IMR-90 (cell line): ENCODE measurements at regions not wholly inside any gene's neighbourhood (a gene's known extent, or its start where the extent isn't known, plus 50 kb on each side); places are given as distances from the start of the nearest gene placed in this dataset.
"Not testable (repeated sequence)": the region's sequence is repeated elsewhere in the genome, so short reads cannot be mapped to it uniquely, and the experiment has no call there.

ENCODE experiments used
- BHLHE40 ChIP-seq: fragments of 150-350 bp; IDR thresholded peaks from 2 replicates; pipeline ENCODE4 v1.6.1; 2016; ENCODE audit warnings: mild to moderate bottlenecking, low read depth, low read length
- CEBPB ChIP-seq: IDR thresholded peaks from 2 replicates; pipeline ENCODE4 v1.6.1; 2012; ENCODE audit warnings: low read depth, low read length, improper control_type of control experiment
- CHD1 ChIP-seq: IDR thresholded peaks from 2 replicates; pipeline ENCODE4 v1.6.1; 2012; ENCODE audit warnings: low read depth, low read length, improper control_type of control experiment
- CTCF ChIP-seq: conservative IDR thresholded peaks from 2 replicates; pipeline ENCODE4 v1.5.1; 2012; ENCODE audit warnings: mild to moderate bottlenecking, low read depth, low read length, improper control_type of control experiment
- FOS ChIP-seq: fragments of 150-350 bp; IDR thresholded peaks from 2 replicates; pipeline ENCODE4 v1.6.1; 2016; ENCODE audit warnings: low read depth, low read length
- MAFK ChIP-seq: IDR thresholded peaks from 2 replicates; pipeline ENCODE4 v1.6.1; 2012; ENCODE audit warnings: low read depth, low read length, improper control_type of control experiment
- MAZ ChIP-seq: IDR thresholded peaks from 2 replicates; pipeline ENCODE4 v1.6.1; 2012; ENCODE audit warnings: low read depth, mild to moderate bottlenecking, low read length, improper control_type of control experiment, moderate library complexity, borderline replicate concordance
- POLR2A ChIP-seq: IDR thresholded peaks from 2 replicates; pipeline ENCODE4 v1.6.1; 2012; ENCODE audit warnings: mild to moderate bottlenecking, low read depth, low read length
- RAD21 ChIP-seq: IDR thresholded peaks from 2 replicates; pipeline ENCODE4 v1.6.1; 2012; ENCODE audit warnings: low read length, improper control_type of control experiment
- RCOR1 ChIP-seq: IDR thresholded peaks from 2 replicates; pipeline ENCODE4 v1.6.1; 2012; ENCODE audit warnings: mild to moderate bottlenecking, low read length, improper control_type of control experiment; ENCODE audit not compliant: insufficient replicate concordance
- SMC3 ChIP-seq: fragments of 150-350 bp; IDR thresholded peaks from 2 replicates; pipeline ENCODE4 v1.6.1; 2016; ENCODE audit warnings: low read depth, mild to moderate bottlenecking, antibody characterized with exemption, low read length, moderate library complexity

GRCh38 chr3:83217595-83218118, 1456.2 kb upstream of the GBE1 start:
- TF ChIP-seq MAZ, RAD21, CTCF, CHD1, POLR2A, SMC3, BHLHE40, CEBPB, MAFK, RCOR1, FOS: not testable (repeated sequence)
